GM12875 (cell line): ENCODE measurements at regions not wholly inside any gene's neighbourhood (a gene's known extent, or its start where the extent isn't known, plus 50 kb on each side); places are given as distances from the start of the nearest gene placed in this dataset.

Source experiments
- H3K4me3 ChIP-seq: one replicate; pipeline ENCODE4 v1.5.1; 2011; ENCODE audit warnings: low read depth, low read length, control low read depth
- CTCF ChIP-seq: IDR thresholded peaks from 2 replicates; pipeline ENCODE4 v1.5.1; 2011; ENCODE audit warnings: low read depth, mild to moderate bottlenecking, control low read depth, inconsistent platforms, low read length, moderate library complexity, borderline replicate concordance; ENCODE audit not compliant: insufficient read depth

- TF ChIP-seq CTCF = no peak
- H3K4me3 ChIP-seq = no peak overlapping the region
Measured at GRCh38 chr6:97849390-97849789, 566.4 kb upstream of the MMS22L start.

GRCh38 chr6:97850458-97851212 is 567.6 kb upstream of the MMS22L start:
- no peak for TF ChIP-seq CTCF
- no peak overlapping the region for H3K4me3 ChIP-seq

GRCh38 chr6:97863697-97864096 is 580.7 kb upstream of the MMS22L start:
- no peak for TF ChIP-seq CTCF
- H3K4me3 ChIP-seq = no peak overlapping the region

GRCh38 chr6:97864366-97864765 is 581.4 kb upstream of the MMS22L start:
- no peak overlapping the region for H3K4me3 ChIP-seq
- no peak for TF ChIP-seq CTCF

GRCh38 chr6:97864826-97865225 is 581.8 kb upstream of the MMS22L start:
- no peak for TF ChIP-seq CTCF

GRCh38 chr6:97865612-97866011 is 582.6 kb upstream of the MMS22L start:
- TF ChIP-seq CTCF = no peak
- H3K4me3 ChIP-seq = no peak overlapping the region

More at GRCh38 chr6:97864826-97865225, 581.8 kb upstream of the MMS22L start:
- H3K4me3 ChIP-seq = no peak overlapping the region

GRCh38 chr6:97866616-97867015 is 583.6 kb upstream of the MMS22L start:
- no peak for TF ChIP-seq CTCF
- H3K4me3 ChIP-seq = no peak overlapping the region
